Endodermal cell (in vitro differentiated cells): ENCODE measurements at regions not wholly inside any gene's neighbourhood (a gene's known extent, or its start where the extent isn't known, plus 50 kb on each side); places are given as distances from the start of the nearest gene placed in this dataset.

ENCODE experiments used
- DNase-seq: peaks from one replicate; pipeline ENCODE4 v3.0.0-alpha.2; 2017
- H3K27ac ChIP-seq: 2 replicates; pipeline ENCODE4 v1.5.1; 2013; ENCODE audit warnings: mild to moderate bottlenecking, low read depth, low read length, moderate library complexity
- H3K27me3 ChIP-seq: 2 replicates; pipeline ENCODE4 v1.6.1; 2013; ENCODE audit warnings: mild to moderate bottlenecking, low read length, moderate library complexity; ENCODE audit not compliant: insufficient read depth, control insufficient read depth, poor library complexity, severe bottlenecking
- H3K36me3 ChIP-seq: 2 replicates; pipeline ENCODE4 v1.7.0; 2013; ENCODE audit warnings: mild to moderate bottlenecking, low read length, moderate library complexity; ENCODE audit not compliant: control insufficient read depth, insufficient read depth
- H3K4me1 ChIP-seq: one replicate; pipeline ENCODE4 v1.7.0; 2013; ENCODE audit warnings: low read length; ENCODE audit not compliant: control insufficient read depth, insufficient read depth
- H3K4me3 ChIP-seq: 2 replicates; pipeline ENCODE4 v1.5.1; 2013; ENCODE audit warnings: mild to moderate bottlenecking, low read length, moderate library complexity
- H3K9ac ChIP-seq: 2 replicates; pipeline ENCODE4 v1.6.1; 2013; ENCODE audit warnings: mild to moderate bottlenecking, low read length, moderate library complexity; ENCODE audit not compliant: poor library complexity, severe bottlenecking; ENCODE audit errors: extremely low read depth
- H3K9me3 ChIP-seq: 2 replicates; pipeline ENCODE4 v1.6.1; 2013; ENCODE audit warnings: mild to moderate bottlenecking, low read length, moderate library complexity; ENCODE audit not compliant: control insufficient read depth
- H3K27ac Mint-ChIP-seq: 2 replicates; pipeline ENCODE4 v1.8.0; 2020; ENCODE audit warnings: mixed read lengths
- H3K27me3 Mint-ChIP-seq: 2 replicates; pipeline ENCODE4 v1.8.0; 2021; ENCODE audit warnings: mild to moderate bottlenecking, mixed read lengths; ENCODE audit not compliant: insufficient read depth
- H3K36me3 Mint-ChIP-seq: 2 replicates; pipeline ENCODE4 v1.8.0; 2020; ENCODE audit warnings: low read depth, mixed read lengths
- H3K4me1 Mint-ChIP-seq: 2 replicates; pipeline ENCODE4 v1.8.0; 2020; ENCODE audit warnings: mixed read lengths
- H3K4me3 Mint-ChIP-seq: 2 replicates; pipeline ENCODE4 v1.8.0; 2020; ENCODE audit warnings: mild to moderate bottlenecking, moderate library complexity, mixed read lengths
- H3K9me3 Mint-ChIP-seq: 2 replicates; pipeline ENCODE4 v1.8.0; 2020; ENCODE audit warnings: mild to moderate bottlenecking, mixed read lengths
- CTCF ChIP-seq: fragments of 200-600 bp; sonication (generic); conservative IDR thresholded peaks from 2 replicates; pipeline ENCODE4 v1.5.0; 2021; ENCODE audit warnings: antibody characterized with exemption, mild to moderate bottlenecking
- WGBS, 2 experiments: methylation state at CpG; one replicate each; pipeline versions ENCODE4 v1.1.5 to v1.1.7; 2013; ENCODE audit warnings: missing lambda C conversion rate in 2 of 2, mixed read lengths in 1 of 2; ENCODE audit not compliant: insufficient coverage in 1 of 2, insufficient read length in 1 of 2; 5-methylcytosine and 5-hydroxymethylcytosine counted together

DNA sequence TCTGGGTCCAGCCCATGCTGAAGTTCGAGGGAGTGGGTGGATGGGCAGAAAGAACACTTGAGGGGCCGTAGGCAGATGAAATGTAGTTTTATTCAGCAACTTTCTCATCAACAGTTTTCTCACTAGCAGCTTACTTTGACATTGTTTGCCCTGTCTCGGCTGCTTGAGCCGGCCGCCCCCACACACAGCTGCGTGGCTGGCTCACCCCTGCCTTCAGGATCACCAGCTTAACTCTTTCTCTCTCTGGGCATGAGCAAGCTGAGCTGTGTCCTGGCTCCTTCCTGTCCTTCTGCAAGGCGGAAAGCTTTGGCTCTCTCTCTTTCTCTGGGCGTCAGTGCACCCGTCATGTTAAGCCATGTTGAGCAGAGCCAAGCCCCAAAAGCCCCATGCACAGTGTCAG lies 104.4 kb upstream of the GNG12 start:
- no peak for DNase-seq
- Mint-ChIP-seq H3K27ac (no peak overlapping the region), H3K9me3 (no peaks in the 10 kb centered on the region), H3K4me1 (peaks cover 9% of the 10 kb centered on the region), H3K27me3 (peaks cover 42% of the 10 kb centered on the region), H3K4me3 (no peak overlapping the region), H3K36me3 (no peaks in the 10 kb centered on the region)
- H3K36me3 ChIP-seq: no peaks in the 10 kb centered on the region
- peaks cover 11% of the 10 kb centered on the region for H3K4me1 ChIP-seq
- H3K27ac ChIP-seq: no peak overlapping the region
- peaks cover 24% of the 10 kb centered on the region for H3K27me3 ChIP-seq
- H3K9ac ChIP-seq: no peak overlapping the region
- H3K4me3 ChIP-seq: no peak overlapping the region
- H3K9me3 ChIP-seq: no peaks in the 10 kb centered on the region
- TF ChIP-seq CTCF: no peak
- 56 to 76% methylated on average over 5 to 9 of the region's 9 CpGs for WGBS, 2 experiments

GRCh38 chr1:67937010-67937409 lies 103.7 kb upstream of the GNG12 start:
- no peaks in the 10 kb centered on the region for H3K36me3 Mint-ChIP-seq
- no peak overlapping the region for H3K27ac Mint-ChIP-seq
- Histone ChIP-seq H3K27me3 (peaks cover 24% of the 10 kb centered on the region), H3K36me3 (no peaks in the 10 kb centered on the region), H3K9ac (no peak overlapping the region), H3K4me3 (no peak overlapping the region), H3K4me1 (peaks cover 11% of the 10 kb centered on the region), H3K9me3 (no peaks in the 10 kb centered on the region), H3K27ac (no peak overlapping the region)
- DNase-seq: no peak
- peaks cover 9% of the 10 kb centered on the region for H3K4me1 Mint-ChIP-seq
- TF ChIP-seq CTCF: no peak
- WGBS, 2 experiments: 95 to 100% methylated on average over 2 of the region's 3 CpGs
- H3K4me3 Mint-ChIP-seq: no peak overlapping the region
- H3K27me3 Mint-ChIP-seq: peaks cover 42% of the 10 kb centered on the region
- no peaks in the 10 kb centered on the region for H3K9me3 Mint-ChIP-seq

DNA sequence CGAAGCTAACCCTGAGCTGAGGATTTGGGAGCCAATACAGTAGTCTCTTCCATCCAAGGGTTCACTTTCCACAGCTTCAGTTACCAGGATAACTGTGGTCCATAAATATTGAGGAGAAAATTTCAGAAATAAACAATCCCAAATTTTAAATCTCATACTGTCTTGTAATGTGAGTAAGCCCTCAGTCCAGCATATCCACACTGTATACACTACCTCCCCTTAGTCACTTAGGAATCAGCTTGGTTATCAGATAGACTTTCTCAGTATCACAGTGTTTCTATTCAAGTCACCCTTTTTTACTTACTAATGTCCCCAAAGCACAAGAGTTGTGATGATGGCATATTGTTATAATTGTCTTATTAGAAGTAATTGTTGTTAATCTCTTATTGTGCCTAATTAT lies 102.3 kb upstream of the GNG12 start:
- no peaks in the 10 kb centered on the region for H3K36me3 ChIP-seq

More for the DNA sequence above, 102.3 kb upstream of the GNG12 start:
- Mint-ChIP-seq H3K9me3 (no peaks in the 10 kb centered on the region), H3K4me3 (no peak overlapping the region), H3K27me3 (peaks cover 40% of the 10 kb centered on the region), H3K4me1 (peaks cover 9% of the 10 kb centered on the region), H3K36me3 (no peaks in the 10 kb centered on the region), H3K27ac (no peak overlapping the region)
- WGBS, 2 experiments: 77 to 100% methylated on average over 1 of the region's 1 CpG
- Histone ChIP-seq H3K4me1 (peaks cover 11% of the 10 kb centered on the region), H3K9ac (no peak overlapping the region), H3K27ac (no peak overlapping the region), H3K4me3 (no peak overlapping the region), H3K27me3 (peaks cover 24% of the 10 kb centered on the region), H3K9me3 (no peaks in the 10 kb centered on the region)
- no peak for DNase-seq
- no peak for TF ChIP-seq CTCF
